ENCODE measurements at regions not wholly inside any gene's neighbourhood (a gene's known extent, or its start where the extent isn't known, plus 50 kb on each side); places are given as distances from the start of the nearest gene placed in this dataset.

DNA sequence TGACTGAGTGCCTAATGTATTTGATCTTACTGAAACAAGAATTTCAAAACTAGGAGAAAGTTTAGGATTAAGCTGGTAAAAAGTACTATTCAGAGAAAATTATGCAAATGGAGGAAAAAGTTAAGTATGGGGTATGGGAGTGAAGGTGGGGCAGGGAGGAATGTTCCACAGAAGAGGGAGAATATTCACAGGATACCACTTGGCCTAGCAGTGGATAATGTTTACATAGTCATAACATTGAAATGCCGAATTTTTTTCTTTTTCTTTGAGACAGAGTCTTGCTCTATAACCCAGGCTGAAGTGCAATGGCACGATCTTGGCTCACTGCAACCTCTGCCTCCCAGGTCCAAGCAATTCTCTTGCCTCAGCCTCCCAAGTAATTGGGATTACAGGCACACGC is 61.2 kb upstream of the LMNB1 start:
- no peaks in the 10 kb centered on the region for H3K27me3 ChIP-seq
- TF ChIP-seq, protein P1, sequence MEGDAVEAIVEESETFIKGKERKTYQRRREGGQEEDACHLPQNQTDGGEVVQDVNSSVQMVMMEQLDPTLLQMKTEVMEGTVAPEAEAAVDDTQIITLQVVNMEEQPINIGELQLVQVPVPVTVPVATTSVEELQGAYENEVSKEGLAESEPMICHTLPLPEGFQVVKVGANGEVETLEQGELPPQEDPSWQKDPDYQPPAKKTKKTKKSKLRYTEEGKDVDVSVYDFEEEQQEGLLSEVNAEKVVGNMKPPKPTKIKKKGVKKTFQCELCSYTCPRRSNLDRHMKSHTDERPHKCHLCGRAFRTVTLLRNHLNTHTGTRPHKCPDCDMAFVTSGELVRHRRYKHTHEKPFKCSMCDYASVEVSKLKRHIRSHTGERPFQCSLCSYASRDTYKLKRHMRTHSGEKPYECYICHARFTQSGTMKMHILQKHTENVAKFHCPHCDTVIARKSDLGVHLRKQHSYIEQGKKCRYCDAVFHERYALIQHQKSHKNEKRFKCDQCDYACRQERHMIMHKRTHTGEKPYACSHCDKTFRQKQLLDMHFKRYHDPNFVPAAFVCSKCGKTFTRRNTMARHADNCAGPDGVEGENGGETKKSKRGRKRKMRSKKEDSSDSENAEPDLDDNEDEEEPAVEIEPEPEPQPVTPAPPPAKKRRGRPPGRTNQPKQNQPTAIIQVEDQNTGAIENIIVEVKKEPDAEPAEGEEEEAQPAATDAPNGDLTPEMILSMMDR (IDR thresholded peaks at IDR 0.05), result no peak
- H3K27ac ChIP-seq, result no peak overlapping the region
- DNase-seq (no peak), ATAC-seq (no peak)
- intact Hi-C loops (cut with DNase I), result no loop called here
- H3K36me3 ChIP-seq, result no peaks in the 10 kb centered on the region
- H3K4me3 ChIP-seq, result no peak overlapping the region
- no peaks in the 10 kb centered on the region for H3K9me3 ChIP-seq
- H3K4me1 ChIP-seq, result no peaks in the 10 kb centered on the region

DNA sequence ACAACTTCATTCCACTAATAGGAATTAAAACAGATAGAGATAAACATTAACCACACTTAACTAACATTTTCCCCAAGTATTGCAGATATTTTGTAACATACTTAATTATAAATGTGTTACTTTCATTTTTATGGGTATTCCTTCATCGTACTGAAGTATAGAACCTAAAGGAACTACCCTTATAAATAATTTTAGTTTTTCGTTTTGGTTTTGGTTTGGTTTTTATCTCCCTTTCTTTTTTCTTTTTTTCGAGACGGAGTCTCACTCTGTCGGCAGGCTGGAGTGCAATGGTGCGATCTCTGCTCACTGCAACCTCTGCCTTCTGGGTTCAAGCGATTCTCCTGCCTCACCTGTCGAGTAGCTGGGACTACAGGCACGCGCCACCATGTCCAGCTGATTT is 60.1 kb upstream of the LMNB1 start:
- ATAC-seq (no peak), DNase-seq (no peak)
- no peaks in the 10 kb centered on the region for H3K9me3 ChIP-seq
- H3K36me3 ChIP-seq, result no peaks in the 10 kb centered on the region
- intact Hi-C loops (cut with DNase I), result no loop called here
- H3K4me1 ChIP-seq, result no peaks in the 10 kb centered on the region
- no peak overlapping the region for H3K27ac ChIP-seq
- TF ChIP-seq, protein P1 (IDR thresholded peaks at IDR 0.05), result no peak
- H3K27me3 ChIP-seq, result no peaks in the 10 kb centered on the region
- no peak overlapping the region for H3K4me3 ChIP-seq

DNA sequence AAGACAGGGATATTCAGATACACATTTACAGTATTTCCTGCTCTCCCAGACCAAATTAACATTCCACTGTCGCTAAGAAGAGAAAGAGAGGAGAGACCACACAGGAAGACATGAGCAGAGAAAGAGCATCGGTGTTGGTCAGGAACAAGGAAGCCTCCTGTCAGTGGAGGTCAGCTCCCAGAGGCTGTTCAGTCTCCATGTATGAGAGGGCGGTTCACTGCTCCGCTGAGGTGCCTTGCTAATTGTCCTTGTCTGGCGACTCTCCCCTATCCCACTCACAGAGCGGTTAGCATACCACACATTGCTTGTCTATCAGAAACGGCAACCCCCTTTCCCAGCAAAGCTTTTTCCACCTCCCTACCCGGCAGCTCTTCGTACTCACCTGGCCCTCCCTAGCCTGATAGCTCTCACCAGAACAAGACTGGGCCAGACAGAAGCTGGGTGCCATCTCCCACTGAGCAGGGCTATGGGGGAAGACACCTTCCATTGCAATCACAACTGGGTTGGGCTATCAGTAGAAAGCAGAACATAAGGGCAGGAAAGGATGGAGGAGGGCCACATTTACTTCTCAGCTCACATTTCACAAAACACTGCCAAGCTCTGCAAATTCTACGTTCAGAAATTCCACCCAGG is 58.6 kb upstream of the LMNB1 start:
- Histone ChIP-seq H3K9me3 (no peaks in the 10 kb centered on the region), H3K4me3 (no peak overlapping the region), H3K27me3 (no peaks in the 10 kb centered on the region), H3K27ac (no peak overlapping the region), H3K4me1 (no peaks in the 10 kb centered on the region), H3K36me3 (no peaks in the 10 kb centered on the region)
- TF ChIP-seq, protein P1 (IDR thresholded peaks at IDR 0.05), result no peak
- DNase-seq (no peak), ATAC-seq (no peak)
- intact Hi-C loops (cut with DNase I), result no loop called here

DNA sequence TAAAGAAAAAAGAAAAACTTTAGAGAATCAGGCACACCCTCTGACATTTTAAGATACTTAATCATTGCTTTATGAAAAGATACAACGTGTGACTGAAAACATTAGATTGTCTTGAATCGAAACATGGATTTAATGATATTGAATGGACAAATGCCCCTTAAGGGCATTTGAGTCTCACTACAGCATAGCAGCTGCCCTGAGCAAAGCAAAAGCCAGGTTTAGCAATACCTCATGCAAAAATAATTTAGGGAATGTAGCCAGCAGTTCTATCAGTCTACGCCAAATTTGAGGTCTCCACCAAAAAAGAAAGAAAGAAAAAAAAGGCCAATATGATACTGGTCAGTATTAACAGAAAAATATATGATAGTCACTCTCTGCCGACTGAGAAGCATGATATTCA is 56.6 kb upstream of the LMNB1 start:
- TF ChIP-seq, protein P1 (IDR thresholded peaks at IDR 0.05), result no peak
- intact Hi-C loops (cut with DNase I), result no loop called here
- Histone ChIP-seq H3K4me3 (no peak overlapping the region), H3K27me3 (no peaks in the 10 kb centered on the region), H3K4me1 (no peaks in the 10 kb centered on the region), H3K27ac (no peak overlapping the region), H3K9me3 (no peaks in the 10 kb centered on the region), H3K36me3 (no peaks in the 10 kb centered on the region)
- no peak for ATAC-seq
- no peak for DNase-seq

DNA sequence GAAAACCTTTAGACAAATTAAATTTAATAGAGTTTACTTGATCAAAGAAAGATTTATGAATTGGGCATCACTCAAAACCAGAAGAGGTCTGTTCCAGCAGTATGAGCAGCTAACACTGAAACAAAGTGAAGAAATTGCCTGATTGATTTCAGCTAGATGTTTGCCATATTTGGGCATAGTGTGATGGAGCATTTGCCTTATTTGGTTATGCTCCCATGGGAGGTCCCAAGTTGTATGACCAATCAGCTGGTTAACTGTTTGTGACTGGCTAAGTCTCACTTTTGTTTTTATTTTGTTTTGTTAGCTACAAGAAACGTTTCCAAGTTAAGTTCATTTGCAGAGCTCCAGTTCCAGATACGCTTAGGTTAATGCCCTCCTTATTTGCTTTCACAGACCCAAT is 53.3 kb upstream of the LMNB1 start:
- intact Hi-C loops (cut with DNase I), result no loop called here
- ATAC-seq, result no peak

More for the DNA sequence above, 53.3 kb upstream of the LMNB1 start:
- Histone ChIP-seq H3K27ac (no peak overlapping the region), H3K9me3 (no peaks in the 10 kb centered on the region), H3K4me3 (no peak overlapping the region), H3K27me3 (no peaks in the 10 kb centered on the region), H3K36me3 (no peaks in the 10 kb centered on the region), H3K4me1 (no peaks in the 10 kb centered on the region)
- TF ChIP-seq, protein P1 (IDR thresholded peaks at IDR 0.05), result no peak
- DNase-seq, result no peak
